GM12878 (cell line): ENCODE measurements at regions not wholly inside any gene's neighbourhood (a gene's known extent, or its start where the extent isn't known, plus 50 kb on each side); places are given as distances from the start of the nearest gene placed in this dataset.

Experiments
- ATAC-seq: fragments of 200-7000 bp; cut with Tn5 transposase; 3 replicates; pipeline ENCODE4 v1.9.1; 2020; ENCODE audit warnings: mild to moderate bottlenecking, moderate library complexity
- BruUV-seq: library from RNA; stranded (reverse); fragments of 400-500 nt; replicated peaks from 2 replicates; lab custom pipeline; 2021; lab: Mats Ljungman, UMichigan
- CTCF ChIA-PET: fragments of 300-600 bp; sonication (Branson Sonifier 250); formaldehyde crosslinking; extraction: SDS; loops from one replicate; lab custom pipeline; 2021; ENCODE audit warnings: inconsistent platforms; lab: Yijun Ruan, JAX
- POLR2A ChIA-PET: fragments of 350-600 bp; formaldehyde crosslinking; extraction: SDS; loops from one replicate; lab custom pipeline; 2021; ENCODE audit warnings: inconsistent platforms; lab: Charles Lee
- RAD21 ChIA-PET: fragments of 300-600 bp; sonication (Branson Sonifier 250); formaldehyde crosslinking; loops from one replicate; lab custom pipeline; 2023; ENCODE audit warnings: antibody characterized with exemption; ENCODE audit not compliant: unreplicated experiment; lab: Charles Lee
- SMC1A ChIA-PET: fragments of 300-600 bp; sonication (Branson Sonifier 250); formaldehyde crosslinking; loops from one replicate; lab custom pipeline; 2023; ENCODE audit not compliant: unreplicated experiment, uncharacterized antibody; lab: Charles Lee
- DNase-seq: peaks from one replicate; pipeline ENCODE4 v3.0.0-alpha.2; 2011; ENCODE audit warnings: low read depth, low spot score
- FAIRE-seq: peaks from 3 replicates; lab custom pipeline; 2011; peaks lifted over from hg19 to GRCh38; lab: Jason Lieb, UNC
- H2AFZ ChIP-seq: 2 replicates; pipeline ENCODE4 v1.6.0; 2011; ENCODE audit warnings: low read depth, low read length, control low read depth; ENCODE audit not compliant: control insufficient read depth
- H3K27ac ChIP-seq: 2 replicates; pipeline ENCODE4 v1.5.1; 2011; ENCODE audit warnings: control low read depth; ENCODE audit not compliant: control insufficient read depth, insufficient read depth
- H3K27me3 ChIP-seq, 2 experiments: replicated peaks in 1 of 2; 2 replicates each; pipeline versions ENCODE4 v1.6.0 to v1.6.1; 2011; ENCODE audit warnings: low read length in 1 of 2; ENCODE audit not compliant: control insufficient read depth in 2 of 2, insufficient read depth in 2 of 2
- H3K36me3 ChIP-seq, 2 experiments: 2 replicates each; pipeline ENCODE4 v1.5.1; 2011; ENCODE audit warnings: low read length in 1 of 2; ENCODE audit not compliant: control insufficient read depth in 2 of 2, insufficient read depth in 2 of 2
- H3K4me1 ChIP-seq: 2 replicates; pipeline ENCODE4 v1.6.1; 2011; ENCODE audit warnings: mild to moderate bottlenecking, low read length, moderate library complexity, mixed read lengths; ENCODE audit not compliant: control insufficient read depth, insufficient read depth
- H3K4me2 ChIP-seq: 2 replicates; pipeline ENCODE4 v1.6.0; 2011; ENCODE audit warnings: control low read depth; ENCODE audit not compliant: control insufficient read depth, insufficient read depth
- H3K4me3 ChIP-seq: fragments of 200-600 bp; sonication (generic); 2 replicates; pipeline ENCODE4 v1.5.1; 2016
- H3K79me2 ChIP-seq: 2 replicates; pipeline ENCODE4 v1.6.0; 2011; ENCODE audit warnings: low read length; ENCODE audit not compliant: control insufficient read depth, insufficient read depth
- H3K9ac ChIP-seq: 2 replicates; pipeline ENCODE4 v1.8.0; 2011; ENCODE audit warnings: low read length, control low read depth, mixed read lengths; ENCODE audit not compliant: control insufficient read depth, insufficient read depth
- H3K9me3 ChIP-seq: replicated peaks from 3 replicates; pipeline ENCODE4 v1.5.1; 2011; ENCODE audit warnings: mild to moderate bottlenecking, low read length; ENCODE audit not compliant: control insufficient read depth, insufficient read depth
- H4K20me1 ChIP-seq: 2 replicates; pipeline ENCODE4 v1.6.0; 2011; ENCODE audit not compliant: control insufficient read depth, insufficient read depth
- BACH1 ChIP-seq: fragments of 450-650 bp; IDR thresholded peaks from 2 replicates; pipeline ENCODE4 v1.6.1; 2017; ENCODE audit warnings: mild to moderate bottlenecking, borderline replicate concordance
- FOS ChIP-seq: IDR thresholded peaks from 3 replicates; pipeline ENCODE4 v1.6.1; 2011; ENCODE audit warnings: borderline replicate concordance; ENCODE audit not compliant: insufficient read length; ENCODE audit errors: extremely low read depth
- GABPA ChIP-seq: IDR thresholded peaks from 2 replicates; pipeline ENCODE4 v1.6.1; 2014; ENCODE audit warnings: antibody characterized with exemption, low read depth, mild to moderate bottlenecking, inconsistent platforms
- KDM1A ChIP-seq: fragments of 200-600 bp; sonication (generic); IDR thresholded peaks from 2 replicates; pipeline ENCODE4 v1.6.1; 2016; ENCODE audit warnings: borderline replicate concordance
- NRF1 ChIP-seq: conservative IDR thresholded peaks from 2 replicates; pipeline ENCODE4 v1.6.1; 2011; ENCODE audit warnings: mild to moderate bottlenecking, low read depth, low read length, improper control_type of control experiment
- RFX5 ChIP-seq: IDR thresholded peaks from 2 replicates; pipeline ENCODE4 v1.6.1; 2011; ENCODE audit warnings: low read depth, low read length, improper control_type of control experiment
- SUPT20H ChIP-seq: IDR thresholded peaks from 2 replicates; pipeline ENCODE4 v1.6.1; 2011; ENCODE audit warnings: low read depth, mild to moderate bottlenecking, low read length, moderate library complexity, borderline replicate concordance; ENCODE audit not compliant: control insufficient read depth
- TCF3 ChIP-seq: IDR thresholded peaks from 2 replicates; pipeline ENCODE4 v1.6.1; 2012; ENCODE audit warnings: low read depth, mild to moderate bottlenecking, low read length, borderline replicate concordance; ENCODE audit not compliant: insufficient read depth
- WRNIP1 ChIP-seq: IDR thresholded peaks from 2 replicates; pipeline ENCODE4 v1.6.1; 2011; ENCODE audit warnings: low read depth, low read length, improper control_type of control experiment, borderline replicate concordance
- ZNF592 ChIP-seq: fragments of 450-650 bp; IDR thresholded peaks from 2 replicates; pipeline ENCODE4 v1.6.1; 2017; ENCODE audit warnings: mild to moderate bottlenecking, moderate library complexity
- ZSCAN29 ChIP-seq: fragments of 450-650 bp; IDR thresholded peaks from 2 replicates; pipeline ENCODE4 v1.6.1; 2017; ENCODE audit warnings: mild to moderate bottlenecking, moderate library complexity
- ZZZ3 ChIP-seq: IDR thresholded peaks from 2 replicates; pipeline ENCODE4 v1.6.1; 2011; ENCODE audit warnings: low read depth; ENCODE audit not compliant: control insufficient read depth, insufficient read length
- WGBS: methylation state at CpG from one replicate; pipeline ENCODE4 v1.1.6; 2016; ENCODE audit warnings: low lambda C conversion rate; ENCODE audit not compliant: insufficient replicate concordance, insufficient coverage; ENCODE audit errors: missing lambda C conversion rate; 5-methylcytosine and 5-hydroxymethylcytosine counted together
- in situ Hi-C: fragments of 300-500 bp; cut with MboI; formaldehyde crosslinking; loops from 9 replicates; pipeline ENCODE4 v1.14.3; 2018; ENCODE audit warnings: mixed read lengths
- intact Hi-C: fragments of 100-400 bp; cut with micrococcal nuclease; formaldehyde crosslinking; loops from one replicate; pipeline ENCODE4 v1.14.2; 2022; ENCODE audit not compliant: unreplicated experiment
- TF ChIP-seq, protein P1 (sequence below): fragments of 450-650 bp; IDR thresholded peaks from 2 replicates; pipeline ENCODE4 v1.6.1; 2018; ENCODE audit warnings: borderline replicate concordance, mild to moderate bottlenecking; ENCODE audit not compliant: partially characterized antibody

GRCh38 chr2:221624475-221624874, 52.4 kb upstream of the EPHA4 start:
- Histone ChIP-seq H3K9me3 (no peaks in the 10 kb centered on the region), H3K36me3 (no peaks in the 10 kb centered on the region)
- CTCF ChIA-PET: interaction anchor here (0.7 kb wide), 1 partner anchor 305 kb away, joined by 7 read pairs; no protein-coding TSS in a partner anchor
- TF ChIP-seq ZNF592 (no peak), GABPA (no peak), RFX5 (no peak), FOS (no peak), ZZZ3 (no peak), ZSCAN29 (no peak), KDM1A (no peak), TCF3 (no peak), NRF1 (no peak), WRNIP1 (no peak), BACH1 (no peak), SUPT20H (no peak)
- TF ChIP-seq, protein P1, sequence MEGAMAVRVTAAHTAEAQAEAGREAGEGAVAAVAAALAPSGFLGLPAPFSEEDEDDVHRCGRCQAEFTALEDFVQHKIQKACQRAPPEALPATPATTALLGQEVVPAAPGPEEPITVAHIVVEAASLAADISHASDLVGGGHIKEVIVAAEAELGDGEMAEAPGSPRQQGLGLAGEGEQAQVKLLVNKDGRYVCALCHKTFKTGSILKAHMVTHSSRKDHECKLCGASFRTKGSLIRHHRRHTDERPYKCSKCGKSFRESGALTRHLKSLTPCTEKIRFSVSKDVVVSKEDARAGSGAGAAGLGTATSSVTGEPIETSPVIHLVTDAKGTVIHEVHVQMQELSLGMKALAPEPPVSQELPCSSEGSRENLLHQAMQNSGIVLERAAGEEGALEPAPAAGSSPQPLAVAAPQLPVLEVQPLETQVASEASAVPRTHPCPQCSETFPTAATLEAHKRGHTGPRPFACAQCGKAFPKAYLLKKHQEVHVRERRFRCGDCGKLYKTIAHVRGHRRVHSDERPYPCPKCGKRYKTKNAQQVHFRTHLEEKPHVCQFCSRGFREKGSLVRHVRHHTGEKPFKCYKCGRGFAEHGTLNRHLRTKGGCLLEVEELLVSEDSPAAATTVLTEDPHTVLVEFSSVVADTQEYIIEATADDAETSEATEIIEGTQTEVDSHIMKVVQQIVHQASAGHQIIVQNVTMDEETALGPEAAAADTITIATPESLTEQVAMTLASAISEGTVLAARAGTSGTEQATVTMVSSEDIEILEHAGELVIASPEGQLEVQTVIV: no peak
- TF ChIP-seq, all 136 proteins: peak for 0
- Histone ChIP-seq H3K27me3 (no peaks in the 10 kb centered on the region), H3K4me3 (no peak overlapping the region), H3K79me2 (no peaks in the 10 kb centered on the region), H3K4me2 (no peak overlapping the region), H3K27ac (no peak overlapping the region), H3K9ac (no peak overlapping the region), H3K4me1 (no peaks in the 10 kb centered on the region), H2AFZ (no peak overlapping the region), H4K20me1 (no peaks in the 10 kb centered on the region)
- intact Hi-C loops (no loop called here), in situ Hi-C loops (no loop called here)
- DNase-seq (no peak), FAIRE-seq (no peak), ATAC-seq (no peak)
- POLR2A ChIA-PET: no interaction called here
- SMC1A ChIA-PET: no interaction called here
- no TSS peak for BruUV-seq
- RAD21 ChIA-PET: no interaction called here
- WGBS: 0% methylated on average over 1 of the region's 1 CpG
